Keratinocyte (primary cell): ENCODE measurements at regions not wholly inside any gene's neighbourhood (a gene's known extent, or its start where the extent isn't known, plus 50 kb on each side); places are given as distances from the start of the nearest gene placed in this dataset.

Experiments
- CTCF ChIP-seq, 3 experiments: IDR thresholded peaks in 1 of 3; conservative IDR thresholded peaks in 1 of 3; optimal IDR thresholded peaks in 1 of 3; 2 replicates in 2 of 3; 3 replicates in 1 of 3; pipeline versions ENCODE3 to v1.5.1; 2011; ENCODE audit warnings: low read length in 3 of 3, mild to moderate bottlenecking in 3 of 3, moderate library complexity in 2 of 3, control low read depth in 1 of 3, inconsistent platforms in 1 of 3; ENCODE audit not compliant: insufficient read depth in 2 of 3; ENCODE audit errors: extremely low read depth in 1 of 3
- EZH2 ChIP-seq: IDR thresholded peaks from one replicate; pipeline ENCODE4 v1.6.1; 2012; ENCODE audit warnings: inconsistent platforms, mild to moderate bottlenecking, low read length, moderate library complexity

GRCh38 chr14:89027097-89027740, 202.8 kb downstream of the TTC8 start:
- TF ChIP-seq CTCF (optimal IDR thresholded peaks at IDR 0.05 in 1 of 3, IDR thresholded peaks at IDR 0.05 in 1 of 3, conservative IDR thresholded peaks at IDR 0.05 in 1 of 3; ENCODE audit: extremely low read depth in 1 of 3, insufficient read depth in 2 of 3, low read length in 3 of 3) (peak; percentile 24 to 81 (median 75)), EZH2 (no peak)
